DMS114 treated with DMSO at 0.1 percent for 48 hours (cell line): ENCODE measurements at regions not wholly inside any gene's neighbourhood (a gene's known extent, or its start where the extent isn't known, plus 50 kb on each side); places are given as distances from the start of the nearest gene placed in this dataset.
"Not testable (repeated sequence)": the region's sequence is repeated elsewhere in the genome, so short reads cannot be mapped to it uniquely, and the experiment has no call there.

Experiments
- DNase-seq: peaks from one replicate; lab custom pipeline; 2025; ENCODE audit not compliant: unreplicated experiment; lab: John Stamatoyannopoulos, UW

GRCh38 chr2:6107290-6107689 lies 415.1 kb downstream of the SOX11 start:
- no peak for DNase-seq

- no peak for DNase-seq
Observed at GRCh38 chr2:6109831-6110230, 417.6 kb downstream of the SOX11 start.

- no peak for DNase-seq
Observed at GRCh38 chr2:6111781-6112261, 419.6 kb downstream of the SOX11 start.

GRCh38 chr2:6113786-6114185 lies 421.6 kb downstream of the SOX11 start:
- DNase-seq: no peak

- no peak for DNase-seq
Observed at GRCh38 chr2:6127718-6128117, 435.5 kb downstream of the SOX11 start.

GRCh38 chr2:6139142-6139541 lies 447.0 kb downstream of the SOX11 start:
- no peak for DNase-seq

GRCh38 chr2:6139916-6140315 lies 447.7 kb downstream of the SOX11 start:
- DNase-seq: no peak

- no peak for DNase-seq
Observed at GRCh38 chr2:6140509-6140908, 448.3 kb downstream of the SOX11 start.

- no peak for DNase-seq
Observed at GRCh38 chr2:6143812-6144211, 451.6 kb downstream of the SOX11 start.

- not testable (repeated sequence) for DNase-seq
Observed at GRCh38 chr2:6147215-6147614, 455.0 kb downstream of the SOX11 start.

GRCh38 chr2:6148882-6149281 lies 456.7 kb downstream of the SOX11 start:
- no peak for DNase-seq

- no peak for DNase-seq
Observed at GRCh38 chr2:6159606-6160005, 467.4 kb downstream of the SOX11 start.

GRCh38 chr2:6163932-6164331 lies 471.7 kb downstream of the SOX11 start:
- DNase-seq: no peak

GRCh38 chr2:6164986-6165747 lies 473.0 kb downstream of the SOX11 start:
- no peak for DNase-seq

GRCh38 chr2:6167592-6168138 lies 475.5 kb downstream of the SOX11 start:
- no peak for DNase-seq

GRCh38 chr2:6168485-6168884 lies 476.3 kb downstream of the SOX11 start:
- no peak for DNase-seq

GRCh38 chr2:6171294-6171693 lies 479.1 kb downstream of the SOX11 start:
- DNase-seq: no peak

- DNase-seq: no peak
Observed at GRCh38 chr2:6177811-6178210, 485.6 kb downstream of the SOX11 start.

GRCh38 chr2:6181525-6181924 lies 489.3 kb downstream of the SOX11 start:
- no peak for DNase-seq

- no peak for DNase-seq
Observed at GRCh38 chr2:6181926-6182325, 489.7 kb downstream of the SOX11 start.

- DNase-seq: no peak
Observed at GRCh38 chr2:6183226-6183625, 491.0 kb downstream of the SOX11 start.

GRCh38 chr2:6184532-6185292 lies 492.5 kb downstream of the SOX11 start:
- no peak for DNase-seq
